Fibroblast of pulmonary artery (primary cell): ENCODE measurements at regions not wholly inside any gene's neighbourhood (a gene's known extent, or its start where the extent isn't known, plus 50 kb on each side); places are given as distances from the start of the nearest gene placed in this dataset.

ENCODE experiments used
- DNase-seq: peaks from one replicate; pipeline ENCODE4 v3.0.0-alpha.2; 2010; ENCODE audit warnings: low read depth
- H3K4me3 ChIP-seq: replicated peaks from 2 replicates; pipeline ENCODE4 v1.5.1; 2011; ENCODE audit warnings: low read depth, mild to moderate bottlenecking, control low read depth, low read length, moderate library complexity
- CTCF ChIP-seq: IDR thresholded peaks from 2 replicates; pipeline ENCODE4 v1.5.1; 2011; ENCODE audit warnings: mild to moderate bottlenecking, control low read depth, low read length, inconsistent platforms; ENCODE audit errors: missing control alignments

- no peak for TF ChIP-seq CTCF
- DNase-seq = no peak
Measured at GRCh38 chrX:10329984-10330383, 173.2 kb downstream of the CLCN4 start.

GRCh38 chrX:10341309-10341708 is 184.5 kb downstream of the CLCN4 start:
- no peak for TF ChIP-seq CTCF
- DNase-seq = no peak
- H3K4me3 ChIP-seq = no peak overlapping the region

More at GRCh38 chrX:10329984-10330383, 173.2 kb downstream of the CLCN4 start:
- no peak overlapping the region for H3K4me3 ChIP-seq

- H3K4me3 ChIP-seq = no peak overlapping the region
- no peak for DNase-seq
- TF ChIP-seq CTCF = no peak
Measured at GRCh38 chrX:10350221-10350620, 193.4 kb downstream of the CLCN4 start.

- no peak for DNase-seq
- H3K4me3 ChIP-seq = no peak overlapping the region
- TF ChIP-seq CTCF = no peak
Measured at GRCh38 chrX:10350981-10351380, 194.2 kb downstream of the CLCN4 start.

GRCh38 chrX:10352536-10352935 is 195.8 kb downstream of the CLCN4 start:
- TF ChIP-seq CTCF = no peak
- no peak overlapping the region for H3K4me3 ChIP-seq
- DNase-seq = no peak

GRCh38 chrX:10356979-10357378 is 200.2 kb downstream of the CLCN4 start:
- no peak for TF ChIP-seq CTCF
- DNase-seq = no peak

GRCh38 chrX:10358958-10359357 is 202.2 kb downstream of the CLCN4 start:
- no peak overlapping the region for H3K4me3 ChIP-seq
- no peak for DNase-seq
- TF ChIP-seq CTCF = no peak

More at GRCh38 chrX:10356979-10357378, 200.2 kb downstream of the CLCN4 start:
- H3K4me3 ChIP-seq = no peak overlapping the region
